Colonic mucosa (tissue), 4 donors: ENCODE measurements at regions not wholly inside any gene's neighbourhood (a gene's known extent, or its start where the extent isn't known, plus 50 kb on each side); places are given as distances from the start of the nearest gene placed in this dataset.

ENCODE experiments used
- DNase-seq: peaks from one replicate; pipeline ENCODE4 v3.0.0-alpha.2; 2020
- H3K27ac ChIP-seq: fragments of 200-600 bp; one replicate; pipeline ENCODE4 v1.8.0; 2021
- H3K27me3 ChIP-seq: fragments of 200-600 bp; one replicate; pipeline ENCODE4 v1.8.0; 2021
- H3K36me3 ChIP-seq: fragments of 200-600 bp; one replicate; pipeline ENCODE4 v1.8.0; 2021
- H3K4me1 ChIP-seq: fragments of 200-600 bp; one replicate; pipeline ENCODE4 v1.8.0; 2021; ENCODE audit warnings: mild to moderate bottlenecking
- H3K4me3 ChIP-seq: fragments of 200-600 bp; one replicate; pipeline ENCODE4 v1.8.0; 2021
- H3K9ac ChIP-seq, 2 donors: one replicate each; pipeline ENCODE4 v1.7.0; 2013; ENCODE audit warnings: control low read depth in 2 of 2, low read depth in 2 of 2, low read length in 2 of 2
- H3K9me3 ChIP-seq: fragments of 200-600 bp; one replicate; pipeline ENCODE4 v1.8.0; 2021
- CTCF ChIP-seq: fragments of 200-600 bp; IDR thresholded peaks from one replicate; pipeline ENCODE4 v1.8.0; 2022; ENCODE audit warnings: antibody characterized with exemption, mild to moderate bottlenecking
- intact Hi-C: fragments of 100-400 bp; cut with DNase I; formaldehyde crosslinking; loops from one replicate; pipeline ENCODE4 v1.14.1; 2022
- donor health status: healthy.
- donor health status: DM: no; HTN: no; CAD: no.
- donor health status: DM: no; HTN: no; CAD: no.

- Histone ChIP-seq H3K27me3 (no peaks in the 10 kb centered on the region), H3K36me3 (no peaks in the 10 kb centered on the region), H3K4me3 (no peak overlapping the region), H3K9ac (no peak overlapping the region), H3K9me3 (no peaks in the 10 kb centered on the region), H3K27ac (no peak overlapping the region), H3K4me1 (no peaks in the 10 kb centered on the region)
- no peak for DNase-seq
- intact Hi-C loops = no loop called here
- no peak for TF ChIP-seq CTCF
Observed at GRCh38 chr7:71077743-71078476, 54.0 kb upstream of the GALNT17 start.
